ENCODE measurements at regions not wholly inside any gene's neighbourhood (a gene's known extent, or its start where the extent isn't known, plus 50 kb on each side); places are given as distances from the start of the nearest gene placed in this dataset.

DNA sequence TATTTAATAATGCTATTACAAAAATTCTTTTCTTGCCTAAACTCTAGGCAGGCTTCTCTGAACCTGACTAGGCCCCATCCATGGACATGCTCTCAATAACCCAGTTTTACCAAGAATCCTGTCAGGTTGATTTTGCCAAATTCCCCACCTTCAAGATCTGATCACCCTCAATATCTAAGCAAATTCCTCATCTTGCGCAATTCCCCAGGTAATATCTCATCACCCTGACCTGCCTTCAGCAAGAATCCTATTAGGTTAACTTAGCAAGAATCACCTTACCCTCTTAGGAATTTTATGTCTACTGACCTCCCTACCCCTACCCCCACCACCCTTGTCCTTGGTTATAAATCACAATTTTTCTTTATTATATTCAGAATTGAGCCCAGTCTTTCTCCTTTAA, 579.1 kb downstream of the C4orf33 start:
- no peak overlapping the region for H3K9ac ChIP-seq (ENCODE audit: control insufficient read depth, extremely low read depth, insufficient read depth, low read length)
- H3K27me3 ChIP-seq (ENCODE audit: control insufficient read depth, extremely low read depth, insufficient read depth, low read length): no peaks in the 10 kb centered on the region
- no peaks in the 10 kb centered on the region for H3K9me3 ChIP-seq (ENCODE audit: control insufficient read depth, low read depth, low read length)
- no peak overlapping the region for H3K27ac ChIP-seq (ENCODE audit: control insufficient read depth, insufficient read depth, low read length)
- H3K9me1 ChIP-seq (ENCODE audit: control insufficient read depth, extremely low read depth, insufficient read depth, low read length): no peaks in the 10 kb centered on the region
- no peak for FAIRE-seq
- no peak for DNase-seq (ENCODE audit: low read depth, low spot score)
- H3K4me3 ChIP-seq (ENCODE audit: control insufficient read depth in 2 of 3, extremely low read depth in 1 of 3, insufficient read depth in 2 of 3, low read depth in 1 of 3, low read length in 3 of 3): no peak overlapping the region
- dilution Hi-C loops (cut with MboI; ENCODE audit: extremely low pct_ligation_motif_present, low sequenced_read_pairs): no loop called here
- no peak overlapping the region for H2AFZ ChIP-seq (ENCODE audit: control insufficient read depth, low read length)
- H3K36me3 ChIP-seq (ENCODE audit: control insufficient read depth in 2 of 2, extremely low read depth in 1 of 2, insufficient read depth in 2 of 2, low read length in 2 of 2): no peaks in the 10 kb centered on the region
- H3K79me2 ChIP-seq (ENCODE audit: control insufficient read depth, insufficient read depth, low read length): no peaks in the 10 kb centered on the region
- H3K4me1 ChIP-seq (ENCODE audit: control insufficient read depth, extremely low read depth, insufficient read depth, low read length): no peaks in the 10 kb centered on the region
- no peak overlapping the region for H3K4me2 ChIP-seq (ENCODE audit: control insufficient read depth, extremely low read depth, insufficient read depth, low read depth, low read length)
- TF ChIP-seq, protein P1, sequence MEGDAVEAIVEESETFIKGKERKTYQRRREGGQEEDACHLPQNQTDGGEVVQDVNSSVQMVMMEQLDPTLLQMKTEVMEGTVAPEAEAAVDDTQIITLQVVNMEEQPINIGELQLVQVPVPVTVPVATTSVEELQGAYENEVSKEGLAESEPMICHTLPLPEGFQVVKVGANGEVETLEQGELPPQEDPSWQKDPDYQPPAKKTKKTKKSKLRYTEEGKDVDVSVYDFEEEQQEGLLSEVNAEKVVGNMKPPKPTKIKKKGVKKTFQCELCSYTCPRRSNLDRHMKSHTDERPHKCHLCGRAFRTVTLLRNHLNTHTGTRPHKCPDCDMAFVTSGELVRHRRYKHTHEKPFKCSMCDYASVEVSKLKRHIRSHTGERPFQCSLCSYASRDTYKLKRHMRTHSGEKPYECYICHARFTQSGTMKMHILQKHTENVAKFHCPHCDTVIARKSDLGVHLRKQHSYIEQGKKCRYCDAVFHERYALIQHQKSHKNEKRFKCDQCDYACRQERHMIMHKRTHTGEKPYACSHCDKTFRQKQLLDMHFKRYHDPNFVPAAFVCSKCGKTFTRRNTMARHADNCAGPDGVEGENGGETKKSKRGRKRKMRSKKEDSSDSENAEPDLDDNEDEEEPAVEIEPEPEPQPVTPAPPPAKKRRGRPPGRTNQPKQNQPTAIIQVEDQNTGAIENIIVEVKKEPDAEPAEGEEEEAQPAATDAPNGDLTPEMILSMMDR (optimal IDR thresholded peaks at IDR 0.05 in 1 of 3, IDR thresholded peaks at IDR 0.05 in 1 of 3, conservative IDR thresholded peaks at IDR 0.05 in 1 of 3; ENCODE audit: extremely low read depth in 1 of 3, insufficient read depth in 2 of 3, low read length in 3 of 3): no peak
- TF ChIP-seq EZH2 (IDR thresholded peaks at IDR 0.05; ENCODE audit: low read length): no peak
- H4K20me1 ChIP-seq (ENCODE audit: control insufficient read depth, extremely low read depth, insufficient read depth, low read length): no peaks in the 10 kb centered on the region

DNA sequence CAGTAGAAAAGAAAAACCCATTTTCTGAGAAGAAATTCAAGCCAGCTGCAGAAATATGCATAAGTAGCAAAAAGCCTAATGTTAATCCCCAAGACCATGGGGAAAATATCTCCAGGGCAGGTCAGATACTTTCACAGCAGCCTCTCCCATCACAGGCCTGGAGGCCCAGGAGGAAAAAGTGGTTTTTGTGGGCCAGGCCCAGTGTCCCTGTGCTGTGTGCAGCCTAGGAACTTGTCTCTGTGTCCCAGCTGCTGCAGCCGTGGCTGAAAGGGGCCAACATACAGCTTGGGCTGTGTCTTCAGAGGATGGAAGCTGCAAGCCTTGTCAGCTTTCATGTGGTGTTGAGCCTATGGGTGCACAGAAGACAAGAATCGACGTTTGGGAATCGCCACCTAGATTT, 581.0 kb downstream of the C4orf33 start:
- H3K9me1 ChIP-seq (ENCODE audit: control insufficient read depth, extremely low read depth, insufficient read depth, low read length): no peaks in the 10 kb centered on the region
- H3K9me3 ChIP-seq (ENCODE audit: control insufficient read depth, low read depth, low read length): no peaks in the 10 kb centered on the region
- DNase-seq (ENCODE audit: low read depth, low spot score): no peak
- no peaks in the 10 kb centered on the region for H3K36me3 ChIP-seq (ENCODE audit: control insufficient read depth in 2 of 2, extremely low read depth in 1 of 2, insufficient read depth in 2 of 2, low read length in 2 of 2)
- H4K20me1 ChIP-seq (ENCODE audit: control insufficient read depth, extremely low read depth, insufficient read depth, low read length): no peaks in the 10 kb centered on the region
- no peak overlapping the region for H2AFZ ChIP-seq (ENCODE audit: control insufficient read depth, low read length)
- FAIRE-seq: no peak
- H3K4me2 ChIP-seq (ENCODE audit: control insufficient read depth, extremely low read depth, insufficient read depth, low read depth, low read length): no peak overlapping the region
- no peak overlapping the region for H3K27ac ChIP-seq (ENCODE audit: control insufficient read depth, insufficient read depth, low read length)
- H3K9ac ChIP-seq (ENCODE audit: control insufficient read depth, extremely low read depth, insufficient read depth, low read length): no peak overlapping the region
- dilution Hi-C loops (cut with MboI; ENCODE audit: extremely low pct_ligation_motif_present, low sequenced_read_pairs): no loop called here
- no peaks in the 10 kb centered on the region for H3K79me2 ChIP-seq (ENCODE audit: control insufficient read depth, insufficient read depth, low read length)
- no peaks in the 10 kb centered on the region for H3K4me1 ChIP-seq (ENCODE audit: control insufficient read depth, extremely low read depth, insufficient read depth, low read length)
- TF ChIP-seq, protein P1 (optimal IDR thresholded peaks at IDR 0.05 in 1 of 3, IDR thresholded peaks at IDR 0.05 in 1 of 3, conservative IDR thresholded peaks at IDR 0.05 in 1 of 3; ENCODE audit: extremely low read depth in 1 of 3, insufficient read depth in 2 of 3, low read length in 3 of 3): no peak
- no peak for TF ChIP-seq EZH2 (IDR thresholded peaks at IDR 0.05; ENCODE audit: low read length)
- no peak overlapping the region for H3K4me3 ChIP-seq (ENCODE audit: control insufficient read depth in 2 of 3, extremely low read depth in 1 of 3, insufficient read depth in 2 of 3, low read depth in 1 of 3, low read length in 3 of 3)
- H3K27me3 ChIP-seq (ENCODE audit: control insufficient read depth, extremely low read depth, insufficient read depth, low read length): no peaks in the 10 kb centered on the region
